D721Med (cell line): ENCODE measurements at regions not wholly inside any gene's neighbourhood (a gene's known extent, or its start where the extent isn't known, plus 50 kb on each side); places are given as distances from the start of the nearest gene placed in this dataset.

Experiments
- DNase-seq: peaks from one replicate; pipeline ENCODE4 v3.0.0; 2011; ENCODE audit warnings: low spot score; ENCODE audit not compliant: insufficient read length
- FAIRE-seq: peaks from 2 replicates; lab custom pipeline; 2011; peaks lifted over from hg19 to GRCh38; lab: Jason Lieb, UNC
- TF ChIP-seq, protein P1 (sequence below): IDR thresholded peaks from 2 replicates; pipeline ENCODE4 v1.5.1; 2012; ENCODE audit warnings: mild to moderate bottlenecking, control low read depth; ENCODE audit not compliant: insufficient read depth; ENCODE audit errors: missing control alignments

DNA sequence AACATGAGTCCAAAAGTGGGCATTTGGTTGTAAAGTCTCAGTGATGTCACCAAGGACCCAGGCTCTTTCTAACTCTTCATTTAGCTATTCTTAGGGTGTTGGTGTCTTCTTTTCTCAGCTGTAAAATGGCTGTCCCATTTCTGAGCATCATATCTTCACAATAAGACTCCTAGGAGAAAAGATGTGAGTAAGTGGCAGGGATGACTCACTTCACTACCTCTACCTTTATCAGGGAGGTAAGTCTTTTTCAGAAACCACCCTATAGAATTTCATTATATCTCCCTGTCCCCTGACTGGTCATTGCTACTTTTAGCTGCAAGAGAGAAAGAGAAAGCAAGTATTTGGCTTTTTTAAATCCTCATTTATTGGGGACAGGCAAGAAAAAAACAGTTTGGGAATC, 300.2 kb upstream of the RBMS3 start:
- no peak for DNase-seq
- FAIRE-seq: no peak
- TF ChIP-seq, protein P1, sequence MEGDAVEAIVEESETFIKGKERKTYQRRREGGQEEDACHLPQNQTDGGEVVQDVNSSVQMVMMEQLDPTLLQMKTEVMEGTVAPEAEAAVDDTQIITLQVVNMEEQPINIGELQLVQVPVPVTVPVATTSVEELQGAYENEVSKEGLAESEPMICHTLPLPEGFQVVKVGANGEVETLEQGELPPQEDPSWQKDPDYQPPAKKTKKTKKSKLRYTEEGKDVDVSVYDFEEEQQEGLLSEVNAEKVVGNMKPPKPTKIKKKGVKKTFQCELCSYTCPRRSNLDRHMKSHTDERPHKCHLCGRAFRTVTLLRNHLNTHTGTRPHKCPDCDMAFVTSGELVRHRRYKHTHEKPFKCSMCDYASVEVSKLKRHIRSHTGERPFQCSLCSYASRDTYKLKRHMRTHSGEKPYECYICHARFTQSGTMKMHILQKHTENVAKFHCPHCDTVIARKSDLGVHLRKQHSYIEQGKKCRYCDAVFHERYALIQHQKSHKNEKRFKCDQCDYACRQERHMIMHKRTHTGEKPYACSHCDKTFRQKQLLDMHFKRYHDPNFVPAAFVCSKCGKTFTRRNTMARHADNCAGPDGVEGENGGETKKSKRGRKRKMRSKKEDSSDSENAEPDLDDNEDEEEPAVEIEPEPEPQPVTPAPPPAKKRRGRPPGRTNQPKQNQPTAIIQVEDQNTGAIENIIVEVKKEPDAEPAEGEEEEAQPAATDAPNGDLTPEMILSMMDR: no peak

DNA sequence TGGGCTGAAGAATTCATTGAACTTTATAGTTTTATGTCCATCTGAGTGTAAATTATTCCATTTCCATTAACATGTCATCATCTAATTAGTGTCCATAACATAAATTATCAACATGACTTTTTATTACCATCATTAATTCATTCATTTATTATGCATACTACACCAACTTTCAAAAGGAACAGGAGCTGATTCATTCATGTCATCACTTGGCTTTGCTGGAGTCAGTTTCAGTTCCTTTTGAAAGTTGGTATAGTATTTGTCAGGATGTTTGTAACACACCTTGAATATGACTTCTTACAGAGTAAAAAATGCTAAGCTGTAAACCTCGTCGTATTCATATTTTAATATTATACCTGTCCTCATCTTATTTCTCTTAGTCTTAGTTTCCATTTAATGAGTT, 298.0 kb upstream of the RBMS3 start:
- no peak for FAIRE-seq
- TF ChIP-seq, protein P1: no peak
- DNase-seq: no peak

DNA sequence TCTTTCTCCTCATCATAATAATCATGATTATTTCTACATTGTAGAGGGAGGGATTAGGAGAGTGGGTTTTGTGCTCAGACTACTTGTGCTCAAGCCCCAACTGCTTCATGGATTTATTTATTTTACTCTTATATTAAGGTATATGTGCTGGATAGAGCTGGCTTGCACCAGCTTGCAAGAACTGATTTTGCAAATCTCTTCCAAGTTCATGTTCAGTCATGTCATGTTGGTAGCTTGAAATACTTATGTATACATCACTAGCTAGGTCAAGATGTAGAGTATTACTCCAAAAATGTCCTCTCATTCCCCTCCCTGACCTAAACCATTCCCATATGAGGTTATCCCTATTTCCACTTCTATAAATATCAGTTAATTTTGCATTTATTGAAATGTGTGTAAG, 293.9 kb upstream of the RBMS3 start:
- TF ChIP-seq, protein P1: no peak
- no peak for FAIRE-seq

DNA sequence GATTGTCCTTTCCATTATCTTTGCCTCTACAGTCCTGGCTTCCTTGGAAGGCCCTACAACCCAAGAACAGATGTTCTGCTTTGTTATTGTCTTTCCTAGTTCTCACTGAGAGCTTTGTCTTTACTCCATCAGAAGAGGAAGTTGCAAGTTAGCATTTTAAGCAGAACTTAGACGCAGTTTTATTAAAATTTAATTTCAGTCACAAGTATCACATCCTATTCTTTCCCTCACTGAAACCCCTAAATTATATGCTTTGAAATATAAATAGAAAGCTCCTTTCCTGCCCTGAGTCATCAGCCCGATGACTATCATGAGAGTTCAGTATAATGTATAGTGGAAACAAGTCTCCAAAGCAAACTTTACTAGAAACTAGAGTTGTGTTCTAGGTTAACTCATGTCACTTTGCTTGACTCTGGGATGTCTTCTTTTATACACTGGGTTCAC, 291.2 kb upstream of the RBMS3 start:
- DNase-seq: no peak
- TF ChIP-seq, protein P1: no peak
- no peak for FAIRE-seq

More for the DNA sequence above, 293.9 kb upstream of the RBMS3 start:
- DNase-seq: no peak

DNA sequence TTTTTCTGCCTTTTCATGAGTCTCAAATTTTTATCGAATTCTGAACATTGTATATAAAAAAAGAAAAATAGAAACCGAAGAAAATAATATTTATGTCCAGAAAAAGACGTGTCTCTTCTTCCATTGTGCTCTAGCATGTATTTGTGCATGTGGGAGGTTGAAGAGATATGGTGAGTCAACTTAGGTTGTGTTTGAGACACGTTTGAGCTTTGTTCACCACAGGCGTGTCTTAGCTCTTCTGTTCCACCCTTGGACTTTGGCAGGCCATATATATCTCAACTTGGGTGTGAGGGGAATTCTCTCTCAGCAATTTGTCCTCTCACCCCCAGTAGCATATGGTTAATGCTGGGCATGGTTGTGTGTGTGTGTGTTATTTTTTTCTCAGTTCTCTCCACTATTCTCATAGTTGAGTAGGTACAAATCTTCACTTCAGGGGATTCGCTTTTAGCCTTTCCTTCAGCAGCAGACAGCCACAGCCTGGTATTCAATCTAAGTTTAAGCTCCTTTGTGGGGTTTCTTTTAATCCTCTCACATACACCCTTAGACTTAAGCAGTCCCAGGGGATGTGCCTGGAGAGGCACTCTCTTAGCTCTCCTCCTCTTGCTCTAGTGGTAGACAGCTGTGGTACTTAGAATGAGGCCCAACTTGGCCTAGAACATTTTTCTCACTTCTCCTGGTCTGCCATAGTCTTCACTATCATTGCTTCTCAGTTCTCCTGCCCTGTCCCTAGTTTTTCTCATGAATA, 286.5 kb upstream of the RBMS3 start:
- TF ChIP-seq, protein P1: no peak
- FAIRE-seq: peak; percentile 70

DNA sequence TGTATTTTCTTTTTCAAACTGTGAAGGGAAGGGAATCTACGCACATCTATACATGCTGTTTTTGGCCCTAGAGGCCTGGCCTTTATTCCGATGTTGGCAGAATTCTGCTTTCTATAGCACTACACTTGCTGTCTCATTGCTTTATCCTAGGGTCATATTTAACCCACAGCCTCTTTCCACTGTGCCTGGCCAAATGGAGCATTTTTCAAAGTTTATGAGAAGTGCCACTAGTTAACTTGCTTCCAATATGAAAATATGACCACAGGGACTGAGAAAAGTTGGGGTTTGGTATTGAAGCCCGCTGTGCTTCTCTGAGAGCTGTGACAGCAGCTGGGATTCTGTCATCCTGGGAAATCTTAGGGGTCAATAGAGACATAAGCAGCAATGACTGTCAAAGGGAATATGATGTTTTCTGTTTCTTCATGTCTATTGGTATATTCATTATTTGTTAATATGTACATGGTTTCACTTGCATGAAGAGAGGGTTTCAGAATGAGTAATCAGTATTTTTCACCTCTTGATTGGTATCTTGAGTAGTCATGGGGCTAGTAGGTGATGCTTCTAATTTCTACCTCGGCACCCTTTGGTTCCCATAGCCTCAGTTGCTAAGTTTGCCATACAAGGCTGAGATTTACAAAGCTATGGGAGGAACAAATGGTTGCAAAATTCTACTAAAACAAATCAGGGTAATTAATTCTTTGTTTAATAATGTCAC, 275.8 kb upstream of the RBMS3 start:
- DNase-seq (no peak), FAIRE-seq (no peak)
- TF ChIP-seq, protein P1: no peak

More for the DNA sequence above, 286.5 kb upstream of the RBMS3 start:
- DNase-seq: peak; percentile 17

DNA sequence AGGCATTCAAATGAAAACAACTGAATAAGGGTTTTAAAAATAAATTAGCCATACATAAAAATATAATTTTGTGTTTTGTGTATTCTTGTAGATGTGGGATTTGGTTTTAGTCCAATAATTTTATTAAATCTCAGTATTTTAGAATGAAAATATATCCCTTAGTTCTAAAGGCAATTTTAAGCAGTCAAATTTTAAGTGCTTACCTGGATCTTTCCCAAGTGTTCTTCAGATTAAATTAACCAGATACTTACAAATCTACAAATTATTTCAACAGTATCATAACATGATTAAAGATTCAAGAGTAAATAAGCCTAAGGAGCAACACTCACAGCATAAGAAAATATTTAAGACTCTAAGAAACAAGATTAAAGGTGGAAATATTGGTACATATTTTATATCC, 275.0 kb upstream of the RBMS3 start:
- DNase-seq (no peak), FAIRE-seq (no peak)
- TF ChIP-seq, protein P1: no peak
